ENCODE measurements at regions not wholly inside any gene's neighbourhood (a gene's known extent, or its start where the extent isn't known, plus 50 kb on each side); places are given as distances from the start of the nearest gene placed in this dataset.

DNA sequence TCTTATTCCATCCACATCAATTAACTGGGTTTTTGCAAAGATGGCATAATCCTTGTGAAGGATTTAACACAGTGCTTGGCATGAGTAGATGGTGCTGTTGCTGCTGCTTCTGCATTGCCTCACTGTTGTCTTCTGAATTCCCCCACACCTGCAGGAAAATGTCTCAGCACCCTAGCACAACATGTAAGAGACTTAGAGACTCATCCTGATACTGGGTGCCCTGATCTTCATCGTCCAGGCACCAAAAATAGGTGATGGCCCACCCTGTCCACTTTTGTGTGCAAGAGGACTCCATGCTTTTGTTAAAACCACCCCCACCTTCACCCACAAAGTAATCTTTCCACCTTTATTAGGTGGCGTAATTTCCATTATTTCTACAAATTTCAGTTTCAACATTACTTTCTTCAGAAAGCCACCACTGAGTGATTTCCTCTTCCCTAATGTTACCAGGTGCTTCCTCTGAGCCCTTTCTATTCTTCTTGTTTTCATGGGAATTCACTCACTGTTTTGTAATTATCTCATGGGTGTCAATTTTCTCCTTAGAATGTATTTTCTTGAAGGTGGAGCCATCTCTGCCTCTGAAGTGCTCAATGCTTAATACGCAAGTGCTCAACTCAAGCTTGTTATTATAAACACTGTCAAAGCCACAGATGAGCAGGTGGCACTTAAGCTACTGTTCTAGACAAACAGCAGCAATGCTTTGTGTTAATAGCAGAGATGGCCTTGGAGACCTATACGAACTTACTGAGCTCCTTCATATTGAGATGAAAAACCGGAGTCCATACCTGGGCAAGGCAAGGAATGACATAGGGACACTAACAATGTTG lies 89.5 kb downstream of the HS3ST1 start:
- TF ChIP-seq, protein P1, sequence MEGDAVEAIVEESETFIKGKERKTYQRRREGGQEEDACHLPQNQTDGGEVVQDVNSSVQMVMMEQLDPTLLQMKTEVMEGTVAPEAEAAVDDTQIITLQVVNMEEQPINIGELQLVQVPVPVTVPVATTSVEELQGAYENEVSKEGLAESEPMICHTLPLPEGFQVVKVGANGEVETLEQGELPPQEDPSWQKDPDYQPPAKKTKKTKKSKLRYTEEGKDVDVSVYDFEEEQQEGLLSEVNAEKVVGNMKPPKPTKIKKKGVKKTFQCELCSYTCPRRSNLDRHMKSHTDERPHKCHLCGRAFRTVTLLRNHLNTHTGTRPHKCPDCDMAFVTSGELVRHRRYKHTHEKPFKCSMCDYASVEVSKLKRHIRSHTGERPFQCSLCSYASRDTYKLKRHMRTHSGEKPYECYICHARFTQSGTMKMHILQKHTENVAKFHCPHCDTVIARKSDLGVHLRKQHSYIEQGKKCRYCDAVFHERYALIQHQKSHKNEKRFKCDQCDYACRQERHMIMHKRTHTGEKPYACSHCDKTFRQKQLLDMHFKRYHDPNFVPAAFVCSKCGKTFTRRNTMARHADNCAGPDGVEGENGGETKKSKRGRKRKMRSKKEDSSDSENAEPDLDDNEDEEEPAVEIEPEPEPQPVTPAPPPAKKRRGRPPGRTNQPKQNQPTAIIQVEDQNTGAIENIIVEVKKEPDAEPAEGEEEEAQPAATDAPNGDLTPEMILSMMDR (IDR thresholded peaks at IDR 0.05 in 4 of 5, conservative IDR thresholded peaks at IDR 0.05 in 1 of 5): no peak
- TF ChIP-seq POLR2A (IDR thresholded peaks at IDR 0.05): no peak

Measured in gastrocnemius medialis (tissue), 4 donors.